CD14-positive monocyte (primary cell): ENCODE measurements at regions not wholly inside any gene's neighbourhood (a gene's known extent, or its start where the extent isn't known, plus 50 kb on each side); places are given as distances from the start of the nearest gene placed in this dataset.

Experiments used
- DNase-seq, 3 donors: peaks; one replicate each; pipeline ENCODE4 v3.0.0-alpha.2; 2011 to 2022
- H2AFZ ChIP-seq: 2 replicates; pipeline ENCODE4 v1.6.0; 2012; ENCODE audit warnings: mild to moderate bottlenecking, low read depth, low read length, inconsistent platforms; ENCODE audit not compliant: insufficient read depth, poor library complexity, severe bottlenecking
- H3K27ac ChIP-seq, 2 donors: 1 replicate in 1 of 2; 2 replicates in 1 of 2; pipeline ENCODE4 v1.5.1; 2012 to 2013; ENCODE audit warnings: low read length in 2 of 2, control low read depth in 1 of 2, inconsistent platforms in 1 of 2, low read depth in 1 of 2, mild to moderate bottlenecking in 1 of 2
- H3K27me3 ChIP-seq, 2 donors: one replicate each; pipeline versions ENCODE4 v1.6.0 to v1.6.1; 2011 to 2013; ENCODE audit warnings: low read length in 2 of 2; ENCODE audit not compliant: control insufficient read depth in 2 of 2, insufficient read depth in 2 of 2
- H3K36me3 ChIP-seq, 2 donors: replicated peaks in 1 of 2; 1 replicate in 1 of 2; 2 replicates in 1 of 2; pipeline versions ENCODE4 v1.5.1 to v1.6.1; 2012 to 2013; ENCODE audit warnings: low read length in 2 of 2, control low read depth in 1 of 2, inconsistent platforms in 1 of 2, mild to moderate bottlenecking in 1 of 2; ENCODE audit not compliant: insufficient read depth in 2 of 2, control insufficient read depth in 1 of 2
- H3K4me1 ChIP-seq, 2 donors: 1 replicate in 1 of 2; 2 replicates in 1 of 2; pipeline versions ENCODE4 v1.5.1 to v1.6.1; 2012 to 2013; ENCODE audit warnings: low read length in 2 of 2, control low read depth in 1 of 2, inconsistent platforms in 1 of 2, mild to moderate bottlenecking in 1 of 2, moderate library complexity in 1 of 2; ENCODE audit not compliant: insufficient read depth in 2 of 2, control insufficient read depth in 1 of 2
- H3K4me2 ChIP-seq: replicated peaks from 2 replicates; pipeline ENCODE3; 2012; ENCODE audit warnings: low read length, moderate library complexity, mild to moderate bottlenecking; ENCODE audit not compliant: poor library complexity, severe bottlenecking; ENCODE audit errors: extremely low read depth
- H3K4me3 ChIP-seq, 3 experiments: fragments of 200-600 bp in 1 of 3; sonication (generic) in 1 of 3; replicated peaks in 1 of 3; 1 replicate in 2 of 3; 2 replicates in 1 of 3; pipeline ENCODE4 v1.5.1; 2011 to 2013; ENCODE audit warnings: low read length in 3 of 3, mild to moderate bottlenecking in 3 of 3, control low read depth in 2 of 3, low read depth in 2 of 3, inconsistent platforms in 1 of 3, moderate library complexity in 1 of 3
- H3K79me2 ChIP-seq: 2 replicates; pipeline ENCODE4 v1.6.0; 2012; ENCODE audit warnings: mild to moderate bottlenecking, control low read depth, inconsistent platforms, low read length, moderate library complexity; ENCODE audit not compliant: insufficient read depth
- H3K9ac ChIP-seq: 2 replicates; pipeline ENCODE4 v1.6.0; 2017; ENCODE audit warnings: low read length, mild to moderate bottlenecking; ENCODE audit not compliant: insufficient read depth, poor library complexity, severe bottlenecking
- H3K9me3 ChIP-seq, 2 donors: replicated peaks in 1 of 2; 1 replicate in 1 of 2; 2 replicates in 1 of 2; pipeline versions ENCODE4 v1.5.1 to v1.6.1; 2012 to 2013; ENCODE audit warnings: low read length in 2 of 2, control low read depth in 1 of 2; ENCODE audit not compliant: control insufficient read depth in 1 of 2, insufficient read depth in 1 of 2
- H4K20me1 ChIP-seq: 2 replicates; pipeline ENCODE4 v1.6.0; 2012; ENCODE audit warnings: mild to moderate bottlenecking, low read length, control low read depth, moderate library complexity; ENCODE audit not compliant: insufficient read depth
- H3K27ac Mint-ChIP-seq, 7 donors: one replicate each; pipeline ENCODE4 v1.8.0; 2020; ENCODE audit warnings: mild to moderate bottlenecking in 7 of 7, mixed read lengths in 7 of 7, moderate library complexity in 6 of 7, inconsistent platforms in 2 of 7
- H3K27me3 Mint-ChIP-seq, 3 donors: one replicate each; pipeline ENCODE4 v1.8.0; 2021 to 2022; ENCODE audit warnings: low read depth in 3 of 3, mild to moderate bottlenecking in 3 of 3, mixed read lengths in 3 of 3, moderate library complexity in 3 of 3, inconsistent platforms in 1 of 3
- H3K36me3 Mint-ChIP-seq, 2 donors: one replicate each; pipeline ENCODE4 v1.8.0; 2020; ENCODE audit warnings: mixed read lengths in 2 of 2, inconsistent platforms in 1 of 2, mild to moderate bottlenecking in 1 of 2
- H3K4me1 Mint-ChIP-seq: one replicate; pipeline ENCODE4 v1.8.0; 2020; ENCODE audit warnings: mild to moderate bottlenecking, mixed read lengths
- H3K4me3 Mint-ChIP-seq, 2 donors: one replicate each; pipeline ENCODE4 v1.8.0; 2020; ENCODE audit warnings: mild to moderate bottlenecking in 2 of 2, mixed read lengths in 2 of 2, moderate library complexity in 1 of 2
- H3K9me3 Mint-ChIP-seq, 7 donors: one replicate each; pipeline ENCODE4 v1.8.0; 2020 to 2022; ENCODE audit warnings: mixed read lengths in 7 of 7, mild to moderate bottlenecking in 6 of 7, moderate library complexity in 6 of 7, inconsistent platforms in 2 of 7
- CTCF ChIP-seq: fragments of 200-600 bp; IDR thresholded peaks from one replicate; pipeline ENCODE4 v1.8.0; 2022; ENCODE audit warnings: antibody characterized with exemption, mild to moderate bottlenecking
- intact Hi-C, 2 donors: fragments of 100-400 bp; cut with micrococcal nuclease; formaldehyde crosslinking; loops; one replicate each; pipeline versions ENCODE4 v1.15.0 to v1.15.1; 2023

- Mint-ChIP-seq H3K9me3 (peaks cover 0 to 4% (median 2%) of the 10 kb centered on the region in 7 donors), H3K36me3 (no peaks in the 10 kb centered on the region), H3K4me3 (no peak overlapping the region), H3K27me3 (peaks cover 0 to 1% (median 0%) of the 10 kb centered on the region in 3 donors), H3K27ac (no peak overlapping the region), H3K4me1 (no peaks in the 10 kb centered on the region)
- Histone ChIP-seq H3K4me3 (no peak overlapping the region), H3K36me3 (no peaks in the 10 kb centered on the region), H3K9me3 (no peaks in the 10 kb centered on the region), H3K27ac (no peak overlapping the region), H4K20me1 (no peaks in the 10 kb centered on the region), H3K4me2 (no peak overlapping the region), H2AFZ (no peak overlapping the region), H3K4me1 (no peaks in the 10 kb centered on the region), H3K79me2 (no peaks in the 10 kb centered on the region), H3K9ac (no peak overlapping the region), H3K27me3 (no peaks in the 10 kb centered on the region)
- no peak for DNase-seq
- TF ChIP-seq CTCF = no peak
- intact Hi-C loops = no loop called here
Observed at GRCh38 chr2:163838890-163839289, 103.1 kb upstream of the FIGN start.

- Histone ChIP-seq H3K27me3 (no peaks in the 10 kb centered on the region), H3K4me1 (no peaks in the 10 kb centered on the region), H2AFZ (no peak overlapping the region), H3K4me2 (no peak overlapping the region), H4K20me1 (no peaks in the 10 kb centered on the region), H3K4me3 (no peak overlapping the region), H3K36me3 (no peaks in the 10 kb centered on the region), H3K9me3 (no peaks in the 10 kb centered on the region), H3K27ac (no peak overlapping the region), H3K9ac (no peak overlapping the region), H3K79me2 (no peaks in the 10 kb centered on the region)
- H3K4me3 Mint-ChIP-seq = no peak overlapping the region
- H3K27ac Mint-ChIP-seq = no peak overlapping the region
- DNase-seq = no peak
- no peaks in the 10 kb centered on the region for H3K36me3 Mint-ChIP-seq
- intact Hi-C loops = no loop called here
- H3K9me3 Mint-ChIP-seq = peaks cover 0 to 5% (median 2%) of the 10 kb centered on the region in 7 donors
- H3K27me3 Mint-ChIP-seq = peaks cover 0 to 1% (median 0%) of the 10 kb centered on the region in 3 donors
- no peaks in the 10 kb centered on the region for H3K4me1 Mint-ChIP-seq
- no peak for TF ChIP-seq CTCF
Observed at GRCh38 chr2:163836167-163836566, 100.4 kb upstream of the FIGN start.
